Left colon (tissue), 2 donors: ENCODE measurements at regions not wholly inside any gene's neighbourhood (a gene's known extent, or its start where the extent isn't known, plus 50 kb on each side); places are given as distances from the start of the nearest gene placed in this dataset.

Source experiments
- ATAC-seq: fragments of 200-7000 bp; cut with Tn5 transposase; one replicate; pipeline ENCODE4 v1.9.1; 2020; ENCODE audit warnings: mild to moderate bottlenecking, moderate library complexity
- DNase-seq, 2 donors: peaks; one replicate each; pipeline ENCODE4 v3.0.0-alpha.2; 2020
- intact Hi-C, 2 donors: fragments of 100-400 bp; cut with DNase I in 1 of 2; cut with micrococcal nuclease in 1 of 2; formaldehyde crosslinking; loops; one replicate each; pipeline versions ENCODE4 v1.11.2 to v1.14.0; 2022; cut with DNase I, micrococcal nuclease
- donor health status: DM: no; HTN: no; CAD: no.
- donor health status: DM: yes; HTN: yes; CAD: no.

GRCh38 chr13:103878891-103879605, 812.8 kb upstream of the SLC10A2 start:
- DNase-seq (no peak), ATAC-seq (no peak)
- intact Hi-C loops, result no loop called here

- no peak for ATAC-seq
- intact Hi-C loops, result no loop called here
- DNase-seq, result no peak
These were observed 810.4 kb upstream of the SLC10A2 start for GRCh38 chr13:103876571-103876970.

- intact Hi-C loops, result no loop called here
- DNase-seq (no peak), ATAC-seq (no peak)
These were observed 807.5 kb upstream of the SLC10A2 start for GRCh38 chr13:103873725-103874124.

- DNase-seq, result no peak
- no peak for ATAC-seq
- intact Hi-C loops, result no loop called here
These were observed 799.8 kb upstream of the SLC10A2 start for GRCh38 chr13:103866048-103866447.

- ATAC-seq (no peak), DNase-seq (no peak)
- intact Hi-C loops, result no loop called here
These were observed 796.3 kb upstream of the SLC10A2 start for GRCh38 chr13:103862525-103862924.

- DNase-seq (no peak), ATAC-seq (no peak)
- intact Hi-C loops, result no loop called here
These were observed 793.7 kb upstream of the SLC10A2 start for GRCh38 chr13:103859952-103860351.

- intact Hi-C loops, result no loop called here
- ATAC-seq, result no peak
These were observed 785.8 kb upstream of the SLC10A2 start for GRCh38 chr13:103852036-103852435.

GRCh38 chr13:103844471-103844870, 778.3 kb upstream of the SLC10A2 start:
- ATAC-seq (no peak), DNase-seq (no peak)
- intact Hi-C loops, result no loop called here

More at GRCh38 chr13:103852036-103852435, 785.8 kb upstream of the SLC10A2 start:
- DNase-seq, result no peak

GRCh38 chr13:103839460-103839859, 773.2 kb upstream of the SLC10A2 start:
- DNase-seq, result no peak
- intact Hi-C loops, result no loop called here
- no peak for ATAC-seq

- no peak for ATAC-seq
- DNase-seq, result no peak
- intact Hi-C loops, result no loop called here
These were observed 768.8 kb upstream of the SLC10A2 start for GRCh38 chr13:103835052-103835451.

GRCh38 chr13:103833294-103833852, 767.2 kb upstream of the SLC10A2 start:
- DNase-seq (no peak), ATAC-seq (no peak)
- intact Hi-C loops, result no loop called here

GRCh38 chr13:103815619-103816018, 749.4 kb upstream of the SLC10A2 start:
- intact Hi-C loops, result no loop called here
- ATAC-seq, result no peak
- DNase-seq, result no peak

- no peak for DNase-seq
- no peak for ATAC-seq
- intact Hi-C loops, result no loop called here
These were observed 746.8 kb upstream of the SLC10A2 start for GRCh38 chr13:103812971-103813370.

- intact Hi-C loops, result no loop called here
- no peak for ATAC-seq
- DNase-seq, result no peak
These were observed 746.3 kb upstream of the SLC10A2 start for GRCh38 chr13:103812558-103812957.

GRCh38 chr13:103810026-103810425, 743.8 kb upstream of the SLC10A2 start:
- DNase-seq, result no peak
- no peak for ATAC-seq
- intact Hi-C loops, result no loop called here

- ATAC-seq (no peak), DNase-seq (no peak)
- intact Hi-C loops, result no loop called here
These were observed 739.6 kb upstream of the SLC10A2 start for GRCh38 chr13:103805771-103806170.

- DNase-seq (no peak), ATAC-seq (no peak)
- intact Hi-C loops, result no loop called here
These were observed 737.1 kb upstream of the SLC10A2 start for GRCh38 chr13:103803349-103803748.

GRCh38 chr13:103799028-103799427, 732.8 kb upstream of the SLC10A2 start:
- no peak for ATAC-seq
- no peak for DNase-seq
- intact Hi-C loops, result no loop called here

GRCh38 chr13:103795892-103796478, 729.8 kb upstream of the SLC10A2 start:
- DNase-seq, result no peak
- intact Hi-C loops, result no loop called here
- no peak for ATAC-seq

GRCh38 chr13:103794526-103794925, 728.3 kb upstream of the SLC10A2 start:
- intact Hi-C loops, result no loop called here
- ATAC-seq (no peak), DNase-seq (no peak)
